Fibroblast of lung (primary cell): ENCODE measurements at regions not wholly inside any gene's neighbourhood (a gene's known extent, or its start where the extent isn't known, plus 50 kb on each side); places are given as distances from the start of the nearest gene placed in this dataset.

Experiments used
- DNase-seq, 2 donors: peaks; one replicate each; pipeline versions ENCODE4 v3.0.0 to v3.0.0-alpha.2; 2010; ENCODE audit warnings: low read depth in 2 of 2
- H2AFZ ChIP-seq: 2 replicates; pipeline ENCODE4 v1.5.1; 2012; ENCODE audit warnings: low read length, control low read depth, inconsistent platforms
- H3K27ac ChIP-seq: 2 replicates; pipeline ENCODE4 v1.5.1; 2011; ENCODE audit warnings: low read length, control low read depth; ENCODE audit not compliant: insufficient read depth
- H3K27me3 ChIP-seq: 2 replicates; pipeline ENCODE4 v1.5.1; 2011; ENCODE audit warnings: mild to moderate bottlenecking, low read length; ENCODE audit not compliant: control insufficient read depth, insufficient read depth
- H3K36me3 ChIP-seq: 2 replicates; pipeline ENCODE4 v1.5.1; 2011; ENCODE audit warnings: low read length; ENCODE audit not compliant: control insufficient read depth, insufficient read depth
- H3K4me1 ChIP-seq: 2 replicates; pipeline ENCODE4 v1.5.1; 2011; ENCODE audit warnings: low read length; ENCODE audit not compliant: control insufficient read depth, insufficient read depth; ENCODE audit errors: extremely low read depth
- H3K4me2 ChIP-seq: 2 replicates; pipeline ENCODE4 v1.5.1; 2011; ENCODE audit warnings: low read length, control low read depth; ENCODE audit not compliant: insufficient read depth; ENCODE audit errors: extremely low read depth
- H3K4me3 ChIP-seq, 4 experiments: fragments of 200-600 bp in 1 of 4; sonication (generic) in 1 of 4; replicated peaks in 1 of 4; 2 replicates each; pipeline ENCODE4 v1.5.1; 2011 to 2016; ENCODE audit warnings: low read length in 4 of 4, low read depth in 3 of 4, mild to moderate bottlenecking in 3 of 4, control low read depth in 2 of 4, inconsistent platforms in 1 of 4, mixed read lengths in 1 of 4; ENCODE audit not compliant: insufficient read depth in 1 of 4; ENCODE audit errors: control extremely low read depth in 1 of 4
- H3K79me2 ChIP-seq: 2 replicates; pipeline ENCODE4 v1.5.1; 2012; ENCODE audit warnings: mild to moderate bottlenecking, low read length, inconsistent platforms; ENCODE audit not compliant: control insufficient read depth, insufficient read depth
- H3K9ac ChIP-seq: 2 replicates; pipeline ENCODE4 v1.5.1; 2011; ENCODE audit warnings: mild to moderate bottlenecking, low read length, control low read depth; ENCODE audit not compliant: insufficient read depth
- H3K9me3 ChIP-seq: 2 replicates; pipeline ENCODE4 v1.5.1; 2012; ENCODE audit warnings: low read depth, low read length; ENCODE audit not compliant: control insufficient read depth, insufficient read depth
- H4K20me1 ChIP-seq: 2 replicates; pipeline ENCODE4 v1.5.1; 2011; ENCODE audit warnings: low read length; ENCODE audit not compliant: control insufficient read depth, insufficient read depth; ENCODE audit errors: extremely low read depth
- CTCF ChIP-seq, 2 donors: IDR thresholded peaks in 1 of 2; conservative IDR thresholded peaks in 1 of 2; 1 replicate in 1 of 2; 2 replicates in 1 of 2; pipeline ENCODE4 v1.5.1; 2011 to 2012; ENCODE audit warnings: low read length in 2 of 2, control low read depth in 1 of 2, inconsistent platforms in 1 of 2, low read depth in 1 of 2, mild to moderate bottlenecking in 1 of 2
- EZH2 ChIP-seq: IDR thresholded peaks from 2 replicates; pipeline ENCODE4 v1.5.1; 2012; ENCODE audit warnings: low read length, control low read depth, mild to moderate bottlenecking; ENCODE audit errors: missing control alignments

GRCh38 chr4:99729186-99729585, 71.6 kb upstream of the C4orf54 start:
- Histone ChIP-seq H3K9me3 (no peaks in the 10 kb centered on the region), H4K20me1 (no peaks in the 10 kb centered on the region), H3K9ac (no peak overlapping the region), H3K36me3 (no peaks in the 10 kb centered on the region), H3K4me2 (no peak overlapping the region), H3K4me1 (no peaks in the 10 kb centered on the region), H3K4me3 (no peak overlapping the region), H2AFZ (no peak overlapping the region), H3K27ac (no peak overlapping the region), H3K27me3 (no peaks in the 10 kb centered on the region), H3K79me2 (no peaks in the 10 kb centered on the region)
- TF ChIP-seq EZH2 (no peak), CTCF (conservative IDR thresholded peaks at IDR 0.05 in 1 of 2, IDR thresholded peaks at IDR 0.05 in 1 of 2; ENCODE audit: low read depth in 1 of 2, low read length in 2 of 2) (no peak)
- no peak for DNase-seq

- no peak overlapping the region for H3K4me3 ChIP-seq
- H3K27me3 ChIP-seq, result no peaks in the 10 kb centered on the region
- H3K4me2 ChIP-seq, result peak overlapping the region; percentile 15
- H3K4me1 ChIP-seq, result peaks cover 3% of the 10 kb centered on the region
- TF ChIP-seq CTCF (conservative IDR thresholded peaks at IDR 0.05 in 1 of 2, IDR thresholded peaks at IDR 0.05 in 1 of 2; ENCODE audit: low read depth in 1 of 2, low read length in 2 of 2) (peak in 1 of 2 donors; percentile 32), EZH2 (no peak)
- no peaks in the 10 kb centered on the region for H3K79me2 ChIP-seq
- no peak overlapping the region for H3K27ac ChIP-seq
- no peak overlapping the region for H2AFZ ChIP-seq
- no peak overlapping the region for H3K9ac ChIP-seq
- H3K9me3 ChIP-seq, result no peaks in the 10 kb centered on the region
- no peaks in the 10 kb centered on the region for H4K20me1 ChIP-seq
- no peaks in the 10 kb centered on the region for H3K36me3 ChIP-seq
- DNase-seq, result peak in 1 of 2 donors; percentile 33
Observed at GRCh38 chr4:99724067-99724466, 66.4 kb upstream of the C4orf54 start.

GRCh38 chr4:99723612-99724011, 66.0 kb upstream of the C4orf54 start:
- Histone ChIP-seq H3K4me3 (no peak overlapping the region), H3K79me2 (no peaks in the 10 kb centered on the region), H3K27me3 (no peaks in the 10 kb centered on the region), H3K27ac (no peak overlapping the region), H3K36me3 (no peaks in the 10 kb centered on the region), H4K20me1 (no peaks in the 10 kb centered on the region), H3K4me2 (peak overlapping the region; percentile 15), H3K4me1 (peaks cover 3% of the 10 kb centered on the region), H3K9me3 (no peaks in the 10 kb centered on the region), H2AFZ (no peak overlapping the region), H3K9ac (no peak overlapping the region)
- no peak for TF ChIP-seq EZH2
- TF ChIP-seq CTCF (conservative IDR thresholded peaks at IDR 0.05 in 1 of 2, IDR thresholded peaks at IDR 0.05 in 1 of 2; ENCODE audit: low read depth in 1 of 2, low read length in 2 of 2), result no peak
- DNase-seq, result peak; percentile 85 to 87
